NCI-H226 (cell line): ENCODE measurements at regions not wholly inside any gene's neighbourhood (a gene's known extent, or its start where the extent isn't known, plus 50 kb on each side); places are given as distances from the start of the nearest gene placed in this dataset.
"Not testable (repeated sequence)": the region's sequence is repeated elsewhere in the genome, so short reads cannot be mapped to it uniquely, and the experiment has no call there.

Source experiments
- DNase-seq: peaks from one replicate; pipeline ENCODE4 v3.0.0-alpha.2; 2015

DNA sequence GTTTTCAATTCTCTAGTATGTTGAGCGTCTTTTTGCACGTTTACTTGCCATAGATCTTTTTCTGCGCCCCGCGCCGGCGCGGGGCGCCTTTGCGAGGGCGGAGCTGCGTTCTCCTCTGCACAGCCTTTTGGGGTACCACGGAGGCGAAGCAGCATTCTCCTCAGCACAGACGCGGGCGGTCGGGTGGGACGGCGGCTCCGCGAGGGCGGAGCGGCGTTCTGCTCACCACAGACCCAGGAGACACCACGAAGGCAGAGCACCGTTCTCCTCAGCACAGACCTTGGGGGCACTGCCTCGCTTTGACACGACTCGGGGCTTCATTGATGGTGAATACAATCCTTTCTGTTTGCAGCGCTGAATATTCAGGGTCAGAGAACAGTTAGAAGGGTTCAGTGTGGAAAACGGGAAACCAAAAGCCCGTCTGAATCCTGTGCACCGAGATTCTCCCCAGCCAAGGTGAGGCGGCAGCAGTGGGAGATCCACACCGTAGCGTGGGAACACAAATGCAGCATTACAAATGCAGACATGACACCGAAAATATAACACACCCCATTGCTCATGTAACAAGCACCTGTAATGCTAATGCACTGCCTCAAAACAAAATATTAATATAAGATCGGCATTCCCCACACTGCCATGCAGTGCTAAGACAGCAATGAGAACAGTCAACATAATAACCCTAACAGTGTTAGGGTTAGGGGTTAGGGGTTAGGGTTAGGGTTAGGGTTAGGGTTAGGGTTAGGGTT, 190.7 kb upstream of the VIPR2 start:
- DNase-seq: not testable (repeated sequence)

GRCh38 chr7:159332854-159333479, 188.3 kb upstream of the VIPR2 start:
- not testable (repeated sequence) for DNase-seq

DNA sequence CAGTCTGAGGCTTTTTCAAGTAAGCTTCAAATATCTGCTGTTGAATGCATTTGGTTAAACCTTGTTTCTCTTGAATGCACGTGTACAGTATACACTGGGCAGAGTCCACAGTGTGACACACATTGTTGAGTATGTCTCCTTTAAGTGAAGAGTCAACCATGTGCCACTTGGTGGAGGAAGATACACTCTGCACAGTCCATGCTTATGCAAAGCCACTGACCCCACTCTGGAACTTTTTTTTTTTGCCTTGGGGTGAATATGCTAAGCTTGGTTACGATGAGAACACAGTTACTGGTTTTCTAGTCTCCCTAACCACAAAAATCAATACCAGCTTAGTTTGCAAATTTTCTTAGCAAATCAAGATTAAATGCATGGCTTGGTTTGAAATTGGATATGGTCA, 186.8 kb upstream of the VIPR2 start:
- DNase-seq: no peak

DNA sequence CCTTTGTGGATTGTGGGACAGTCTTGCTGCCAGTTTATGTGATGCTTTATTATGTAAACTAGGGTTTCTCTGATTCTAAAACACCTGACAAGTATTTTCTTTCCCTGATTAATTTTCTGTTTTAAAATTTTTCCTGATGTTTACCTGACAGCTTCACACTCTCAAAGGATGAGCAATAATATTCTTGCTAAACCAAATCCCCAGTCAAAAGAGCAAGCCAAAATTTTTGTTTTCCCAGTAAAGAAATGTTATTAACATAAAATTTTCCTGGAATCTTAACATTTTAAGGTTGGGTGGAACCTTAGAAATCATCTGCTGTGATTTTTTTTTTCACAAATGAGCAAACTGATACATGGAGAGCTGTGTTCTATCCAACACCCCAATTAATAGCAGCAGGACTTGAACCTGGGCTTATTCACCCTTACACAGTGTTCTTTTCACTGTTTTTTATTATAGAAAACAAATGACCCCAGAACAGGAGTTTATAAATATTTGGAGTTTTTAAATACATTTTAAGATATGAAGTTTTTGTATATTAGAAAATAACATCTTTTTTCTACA, 185.2 kb upstream of the VIPR2 start:
- DNase-seq: no peak

GRCh38 chr7:159328096-159328495, 183.4 kb upstream of the VIPR2 start:
- no peak for DNase-seq

- no peak for DNase-seq
Measured at GRCh38 chr7:159323359-159323758, 178.7 kb upstream of the VIPR2 start.

GRCh38 chr7:159321278-159321677, 176.6 kb upstream of the VIPR2 start:
- no peak for DNase-seq

DNA sequence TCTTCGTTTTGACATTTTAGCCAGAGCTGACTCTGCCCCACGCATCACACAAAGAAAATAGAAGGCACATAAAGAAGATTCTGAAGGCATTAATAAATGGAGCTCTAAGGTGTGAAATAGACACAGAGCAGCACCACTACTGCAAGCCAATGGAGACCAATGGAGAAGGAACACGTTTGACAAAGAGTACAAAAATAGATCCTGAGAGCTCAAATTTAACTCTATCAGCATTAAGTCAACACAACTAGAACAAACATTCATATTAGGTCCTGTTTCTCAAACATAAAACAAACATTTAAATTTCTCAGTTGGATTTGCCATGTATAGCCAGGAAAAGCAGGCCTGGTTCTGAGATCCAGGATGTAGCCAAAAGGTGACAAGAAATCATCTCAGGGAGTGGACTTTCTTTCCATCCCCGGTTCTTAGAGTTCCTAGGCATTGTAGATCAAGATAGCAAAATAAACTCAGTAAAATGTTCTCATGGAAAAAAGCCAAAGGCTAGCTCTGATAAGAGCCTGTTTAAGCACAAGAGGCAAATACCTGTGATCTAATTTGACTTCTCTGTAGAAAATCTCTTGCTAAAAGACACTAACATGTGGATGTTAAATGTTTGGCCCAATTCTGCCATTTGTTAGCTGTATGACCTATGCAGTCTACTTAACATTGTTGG, 174.2 kb upstream of the VIPR2 start:
- no peak for DNase-seq

GRCh38 chr7:159317294-159317693, 172.6 kb upstream of the VIPR2 start:
- DNase-seq: no peak

GRCh38 chr7:159311172-159311494, 166.5 kb upstream of the VIPR2 start:
- no peak for DNase-seq

DNA sequence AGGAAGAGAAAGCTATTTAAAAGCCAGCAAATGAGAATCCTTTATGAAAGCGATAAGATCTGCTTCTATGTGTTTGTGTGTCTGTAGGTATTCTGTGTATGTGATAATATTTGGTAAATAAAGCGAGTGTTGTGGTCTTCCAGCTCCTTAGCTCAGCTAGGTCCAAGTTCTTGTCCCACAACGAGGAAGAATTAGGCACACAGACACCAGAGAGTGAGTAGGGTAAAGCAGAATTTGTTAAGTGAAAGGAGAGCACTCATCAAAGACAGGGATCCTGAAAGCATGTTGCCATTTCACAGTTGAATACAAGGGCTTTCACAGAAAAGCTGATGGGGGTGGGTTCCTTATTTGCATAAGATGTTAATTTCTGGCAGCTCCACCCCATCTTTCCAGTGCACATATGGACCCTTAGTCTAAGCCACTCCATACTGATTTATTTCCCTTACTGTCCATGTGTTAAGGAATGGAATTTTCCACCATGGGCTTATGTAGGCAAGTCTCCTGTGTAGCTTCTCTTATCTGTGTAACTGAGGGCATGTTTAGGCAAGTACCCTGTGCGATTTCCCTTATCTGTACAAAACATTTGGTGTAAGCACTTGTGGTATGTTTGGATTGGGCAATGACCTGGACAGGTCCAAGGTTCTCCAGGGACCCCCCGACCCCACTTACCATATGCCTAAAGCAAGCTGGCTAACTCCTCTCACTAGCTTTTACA, 165.9 kb upstream of the VIPR2 start:
- peak; percentile 33 for DNase-seq

DNA sequence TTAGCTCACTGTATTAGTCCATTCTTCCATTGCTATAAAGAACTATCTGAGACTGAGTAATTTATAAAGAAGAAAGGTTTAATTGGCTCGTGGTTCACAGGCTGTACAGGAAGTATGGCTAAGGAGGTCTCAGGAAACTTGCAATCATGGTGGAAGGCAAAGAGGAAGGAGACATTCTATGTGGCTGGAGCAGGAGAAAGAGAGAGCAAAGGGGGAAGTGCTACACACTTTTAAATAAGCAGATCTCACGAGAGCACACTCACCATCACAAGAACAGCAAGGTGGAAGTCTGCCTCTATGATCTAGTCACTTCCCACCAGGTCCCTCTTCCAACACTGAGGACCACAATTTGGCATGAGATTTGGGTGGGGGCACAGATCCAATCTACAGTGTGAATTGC, 164.5 kb upstream of the VIPR2 start:
- not testable (repeated sequence) for DNase-seq

DNA sequence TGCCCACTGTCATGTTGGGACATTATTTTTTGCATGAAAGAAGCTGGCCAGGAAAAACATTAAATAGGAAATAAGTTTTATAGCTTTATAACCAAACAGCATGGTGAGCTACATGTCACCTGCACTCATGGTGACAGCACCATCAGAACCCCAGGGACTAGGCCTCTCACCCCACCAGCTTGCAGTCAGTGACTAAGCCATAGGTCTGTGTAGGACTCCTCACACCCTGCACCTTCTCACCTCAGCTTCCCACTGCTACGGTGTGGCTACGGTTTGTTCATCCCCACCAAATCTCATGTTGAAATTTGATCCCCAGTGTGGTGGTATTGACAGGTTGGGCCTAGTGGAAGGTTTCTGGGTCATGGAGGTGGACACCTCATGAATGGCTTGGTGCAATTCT, 161.3 kb upstream of the VIPR2 start:
- DNase-seq: no peak

- not testable (repeated sequence) for DNase-seq
Measured at GRCh38 chr7:159305185-159305584, 160.5 kb upstream of the VIPR2 start.

- DNase-seq: not testable (repeated sequence)
Measured at GRCh38 chr7:159303510-159303909, 158.8 kb upstream of the VIPR2 start.

DNA sequence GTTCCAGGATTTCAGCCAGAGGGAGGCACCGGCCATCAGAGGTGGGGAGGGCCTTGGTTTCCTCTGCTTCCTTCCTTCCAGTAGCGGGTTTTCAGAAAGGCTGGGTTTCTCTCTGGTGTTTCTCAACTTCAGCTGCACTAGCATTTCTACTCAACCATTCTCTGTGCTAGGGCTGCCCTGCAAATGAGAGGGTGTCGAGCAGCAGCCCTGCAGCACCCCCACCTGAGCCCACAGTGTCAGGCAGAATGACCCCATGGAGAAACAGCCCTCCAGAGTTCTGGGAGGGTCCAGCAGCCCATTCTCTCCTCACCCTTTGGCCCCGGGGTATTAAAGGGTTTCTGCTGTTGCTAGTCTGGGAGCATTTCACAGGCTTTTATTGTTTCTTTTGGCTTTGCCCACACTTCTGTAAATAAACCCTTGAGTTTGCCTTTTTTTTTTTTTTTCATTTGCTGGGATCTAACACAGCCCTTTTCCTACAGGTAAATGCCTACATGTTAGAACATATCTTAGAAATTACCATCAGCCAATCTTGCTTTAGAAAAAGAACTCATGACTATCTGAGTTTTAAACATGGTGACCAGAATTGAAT, 151.5 kb upstream of the VIPR2 start:
- no peak for DNase-seq

DNA sequence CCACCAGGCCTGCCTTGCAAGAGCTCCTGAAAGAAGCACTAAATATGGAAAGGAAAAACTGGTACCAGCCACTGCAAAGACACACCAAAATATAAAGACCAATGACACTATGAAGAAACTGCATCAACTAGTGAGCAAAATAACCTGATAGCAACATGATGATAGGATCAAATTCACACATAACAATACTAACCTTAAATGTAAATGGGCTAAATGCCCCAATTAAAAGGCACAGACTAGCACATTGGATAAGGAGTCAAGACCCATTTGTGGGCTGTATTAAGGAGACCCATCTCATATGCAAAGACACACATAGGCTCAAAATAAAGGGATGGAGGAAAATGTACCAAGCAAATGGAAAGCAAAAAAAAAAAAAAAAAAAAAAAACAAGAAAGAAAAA, 141.8 kb upstream of the VIPR2 start:
- not testable (repeated sequence) for DNase-seq

GRCh38 chr7:159281573-159281972, 136.9 kb upstream of the VIPR2 start:
- DNase-seq: no peak

DNA sequence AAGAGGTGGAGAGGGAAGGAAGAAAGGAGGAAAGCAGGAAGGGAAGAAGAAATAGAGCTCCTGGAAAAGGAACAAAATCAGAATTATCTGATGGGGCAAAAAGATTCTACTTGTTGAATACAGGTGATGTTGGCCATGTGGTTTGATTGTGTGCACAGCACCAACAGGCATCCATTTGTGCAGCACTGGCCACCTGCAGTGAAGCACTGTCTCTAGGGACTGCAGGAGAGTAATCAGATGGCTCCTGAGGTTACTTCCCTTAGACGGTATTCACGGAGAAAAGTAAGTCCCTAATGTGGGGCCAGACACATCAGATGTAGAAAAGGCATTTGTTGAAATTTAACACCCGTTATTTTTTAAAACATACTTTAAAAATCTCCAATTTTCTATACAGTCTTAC, 135.3 kb upstream of the VIPR2 start:
- DNase-seq: no peak

GRCh38 chr7:159272739-159273138, 128.1 kb upstream of the VIPR2 start:
- no peak for DNase-seq

DNA sequence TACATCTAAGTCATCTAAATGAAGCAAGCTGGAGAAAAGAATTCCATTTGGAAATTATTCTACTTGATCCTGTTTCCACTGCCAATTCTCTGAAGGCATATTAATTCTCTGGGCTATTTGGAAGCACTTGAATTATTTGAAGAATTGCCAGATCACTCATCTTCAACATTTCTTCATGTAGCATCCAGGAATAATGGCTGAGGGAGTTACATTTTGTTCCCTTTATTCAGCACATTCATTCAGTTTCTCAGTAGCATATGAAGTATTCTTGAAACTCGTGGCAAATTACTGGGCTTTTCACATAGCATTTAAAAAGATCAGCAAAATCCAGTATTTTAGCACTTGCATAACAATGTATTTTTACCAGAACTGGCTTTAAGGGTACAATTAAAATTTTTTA, 127.1 kb upstream of the VIPR2 start:
- no peak for DNase-seq

DNA sequence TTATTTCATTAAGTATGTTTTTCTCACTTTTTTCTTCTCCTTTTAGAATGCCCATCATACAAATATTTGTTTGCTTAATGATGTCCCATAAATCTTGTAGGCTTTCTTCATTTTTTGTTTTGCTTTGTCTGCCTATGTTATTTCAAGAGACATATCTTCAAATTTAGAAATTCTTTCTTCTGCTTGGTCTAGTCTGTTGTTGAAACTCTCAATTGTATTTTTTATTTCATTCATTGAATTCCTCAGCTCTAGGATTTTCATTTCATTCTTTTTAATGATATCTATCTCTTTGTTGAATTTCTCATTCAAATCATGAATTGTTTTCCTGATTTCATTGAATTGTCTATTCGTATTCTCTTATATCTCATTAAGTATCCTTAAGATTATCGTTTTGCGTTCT, 125.1 kb upstream of the VIPR2 start:
- DNase-seq: no peak

GRCh38 chr7:159263430-159263829, 118.8 kb upstream of the VIPR2 start:
- DNase-seq: no peak
